ENCODE measurements at regions not wholly inside any gene's neighbourhood (a gene's known extent, or its start where the extent isn't known, plus 50 kb on each side); places are given as distances from the start of the nearest gene placed in this dataset.

- H2AFZ ChIP-seq (ENCODE audit: low read length) = no peak overlapping the region
- H3K27ac ChIP-seq (ENCODE audit: low read depth, low read length) = no peak overlapping the region
- no peak overlapping the region for H3K4me3 ChIP-seq (ENCODE audit: insufficient read depth, low read length)
- no peaks in the 10 kb centered on the region for H3K27me3 ChIP-seq (ENCODE audit: insufficient read depth, low read length)
- H3K36me3 ChIP-seq (ENCODE audit: insufficient read depth, low read length) = no peaks in the 10 kb centered on the region
- TF ChIP-seq CTCF (IDR thresholded peaks at IDR 0.05; ENCODE audit: extremely low read depth, low read depth, low read length) = no peak
- no peak for DNase-seq (ENCODE audit: insufficient read length, low spot score, missing footprints)
- no peaks in the 10 kb centered on the region for H3K79me2 ChIP-seq (ENCODE audit: insufficient read depth, low read length)
- H3K9me3 ChIP-seq (ENCODE audit: low read depth, low read length) = no peaks in the 10 kb centered on the region
- no peak overlapping the region for H3K4me2 ChIP-seq (ENCODE audit: insufficient read depth, low read length)
- no peaks in the 10 kb centered on the region for H3K4me1 ChIP-seq (ENCODE audit: insufficient read depth, low read length)
- H4K20me1 ChIP-seq (ENCODE audit: insufficient read depth, low read length) = no peaks in the 10 kb centered on the region
Measured at GRCh38 chr12:34352098-34352497, 329.8 kb downstream of the ALG10 start.

GRCh38 chr12:34354239-34355200 lies 332.2 kb downstream of the ALG10 start:
- Histone ChIP-seq H4K20me1 (ENCODE audit: insufficient read depth, low read length) (no peaks in the 10 kb centered on the region), H3K27ac (ENCODE audit: low read depth, low read length) (no peak overlapping the region), H3K27me3 (ENCODE audit: insufficient read depth, low read length) (no peaks in the 10 kb centered on the region), H3K36me3 (ENCODE audit: insufficient read depth, low read length) (no peaks in the 10 kb centered on the region), H3K79me2 (ENCODE audit: insufficient read depth, low read length) (no peaks in the 10 kb centered on the region), H3K4me3 (ENCODE audit: insufficient read depth, low read length) (no peak overlapping the region), H3K4me2 (ENCODE audit: insufficient read depth, low read length) (no peak overlapping the region), H3K4me1 (ENCODE audit: insufficient read depth, low read length) (no peaks in the 10 kb centered on the region), H3K9me3 (ENCODE audit: low read depth, low read length) (no peaks in the 10 kb centered on the region), H2AFZ (ENCODE audit: low read length) (no peak overlapping the region)
- no peak for DNase-seq (ENCODE audit: insufficient read length, low spot score, missing footprints)
- TF ChIP-seq CTCF (IDR thresholded peaks at IDR 0.05; ENCODE audit: extremely low read depth, low read depth, low read length) = no peak

GRCh38 chr12:34356233-34356987 lies 334.1 kb downstream of the ALG10 start:
- no peaks in the 10 kb centered on the region for H4K20me1 ChIP-seq (ENCODE audit: insufficient read depth, low read length)
- DNase-seq (ENCODE audit: insufficient read length, low spot score, missing footprints) = no peak
- no peak overlapping the region for H3K27ac ChIP-seq (ENCODE audit: low read depth, low read length)
- no peak overlapping the region for H3K4me3 ChIP-seq (ENCODE audit: insufficient read depth, low read length)
- no peak overlapping the region for H3K4me2 ChIP-seq (ENCODE audit: insufficient read depth, low read length)
- TF ChIP-seq CTCF (IDR thresholded peaks at IDR 0.05; ENCODE audit: extremely low read depth, low read depth, low read length) = no peak
- H3K4me1 ChIP-seq (ENCODE audit: insufficient read depth, low read length) = no peaks in the 10 kb centered on the region
- H3K27me3 ChIP-seq (ENCODE audit: insufficient read depth, low read length) = no peaks in the 10 kb centered on the region
- no peaks in the 10 kb centered on the region for H3K9me3 ChIP-seq (ENCODE audit: low read depth, low read length)
- no peaks in the 10 kb centered on the region for H3K79me2 ChIP-seq (ENCODE audit: insufficient read depth, low read length)
- H2AFZ ChIP-seq (ENCODE audit: low read length) = no peak overlapping the region
- H3K36me3 ChIP-seq (ENCODE audit: insufficient read depth, low read length) = no peaks in the 10 kb centered on the region

GRCh38 chr12:34357791-34358190 lies 335.5 kb downstream of the ALG10 start:
- no peaks in the 10 kb centered on the region for H3K36me3 ChIP-seq (ENCODE audit: insufficient read depth, low read length)
- no peaks in the 10 kb centered on the region for H3K79me2 ChIP-seq (ENCODE audit: insufficient read depth, low read length)
- no peak overlapping the region for H3K4me2 ChIP-seq (ENCODE audit: insufficient read depth, low read length)
- H3K4me1 ChIP-seq (ENCODE audit: insufficient read depth, low read length) = no peaks in the 10 kb centered on the region
- TF ChIP-seq CTCF (IDR thresholded peaks at IDR 0.05; ENCODE audit: extremely low read depth, low read depth, low read length) = no peak
- no peaks in the 10 kb centered on the region for H3K27me3 ChIP-seq (ENCODE audit: insufficient read depth, low read length)
- no peak overlapping the region for H3K4me3 ChIP-seq (ENCODE audit: insufficient read depth, low read length)
- no peaks in the 10 kb centered on the region for H3K9me3 ChIP-seq (ENCODE audit: low read depth, low read length)
- no peak overlapping the region for H2AFZ ChIP-seq (ENCODE audit: low read length)
- no peak overlapping the region for H3K27ac ChIP-seq (ENCODE audit: low read depth, low read length)
- no peak for DNase-seq (ENCODE audit: insufficient read length, low spot score, missing footprints)
- H4K20me1 ChIP-seq (ENCODE audit: insufficient read depth, low read length) = no peaks in the 10 kb centered on the region
